Stomach (tissue), 4 donors: ENCODE measurements at regions not wholly inside any gene's neighbourhood (a gene's known extent, or its start where the extent isn't known, plus 50 kb on each side); places are given as distances from the start of the nearest gene placed in this dataset.

ENCODE experiments used
- POLR2A ChIP-seq, 4 donors: fragments of 450-650 bp; IDR thresholded peaks; one replicate each; pipeline ENCODE4 v1.6.1; 2016; ENCODE audit warnings: antibody characterized with exemption in 4 of 4, control low read depth in 2 of 4, mild to moderate bottlenecking in 1 of 4, moderate library complexity in 1 of 4
- TF ChIP-seq, protein P1 (sequence below), 7 experiments: fragments of 450-650 bp in 4 of 7; fragments of 200-600 bp in 3 of 7; sonication (generic) in 3 of 7; IDR thresholded peaks; one replicate each; pipeline ENCODE4 v1.5.1; 2016 to 2019; ENCODE audit warnings: antibody characterized with exemption in 7 of 7, control low read depth in 2 of 7, mild to moderate bottlenecking in 1 of 7

- TF ChIP-seq, protein P1, sequence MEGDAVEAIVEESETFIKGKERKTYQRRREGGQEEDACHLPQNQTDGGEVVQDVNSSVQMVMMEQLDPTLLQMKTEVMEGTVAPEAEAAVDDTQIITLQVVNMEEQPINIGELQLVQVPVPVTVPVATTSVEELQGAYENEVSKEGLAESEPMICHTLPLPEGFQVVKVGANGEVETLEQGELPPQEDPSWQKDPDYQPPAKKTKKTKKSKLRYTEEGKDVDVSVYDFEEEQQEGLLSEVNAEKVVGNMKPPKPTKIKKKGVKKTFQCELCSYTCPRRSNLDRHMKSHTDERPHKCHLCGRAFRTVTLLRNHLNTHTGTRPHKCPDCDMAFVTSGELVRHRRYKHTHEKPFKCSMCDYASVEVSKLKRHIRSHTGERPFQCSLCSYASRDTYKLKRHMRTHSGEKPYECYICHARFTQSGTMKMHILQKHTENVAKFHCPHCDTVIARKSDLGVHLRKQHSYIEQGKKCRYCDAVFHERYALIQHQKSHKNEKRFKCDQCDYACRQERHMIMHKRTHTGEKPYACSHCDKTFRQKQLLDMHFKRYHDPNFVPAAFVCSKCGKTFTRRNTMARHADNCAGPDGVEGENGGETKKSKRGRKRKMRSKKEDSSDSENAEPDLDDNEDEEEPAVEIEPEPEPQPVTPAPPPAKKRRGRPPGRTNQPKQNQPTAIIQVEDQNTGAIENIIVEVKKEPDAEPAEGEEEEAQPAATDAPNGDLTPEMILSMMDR (IDR thresholded peaks at IDR 0.05): no peak
- TF ChIP-seq POLR2A (IDR thresholded peaks at IDR 0.05): no peak
Observed at GRCh38 chr3:106482451-106482850, 613.6 kb upstream of the CBLB start.
